NCI-H82 treated with DMSO at 0.1 percent for 48 hours (cell line): ENCODE measurements at regions not wholly inside any gene's neighbourhood (a gene's known extent, or its start where the extent isn't known, plus 50 kb on each side); places are given as distances from the start of the nearest gene placed in this dataset.

ENCODE experiments used
- DNase-seq: peaks from one replicate; lab custom pipeline; 2025; ENCODE audit not compliant: unreplicated experiment; lab: John Stamatoyannopoulos, UW

DNA sequence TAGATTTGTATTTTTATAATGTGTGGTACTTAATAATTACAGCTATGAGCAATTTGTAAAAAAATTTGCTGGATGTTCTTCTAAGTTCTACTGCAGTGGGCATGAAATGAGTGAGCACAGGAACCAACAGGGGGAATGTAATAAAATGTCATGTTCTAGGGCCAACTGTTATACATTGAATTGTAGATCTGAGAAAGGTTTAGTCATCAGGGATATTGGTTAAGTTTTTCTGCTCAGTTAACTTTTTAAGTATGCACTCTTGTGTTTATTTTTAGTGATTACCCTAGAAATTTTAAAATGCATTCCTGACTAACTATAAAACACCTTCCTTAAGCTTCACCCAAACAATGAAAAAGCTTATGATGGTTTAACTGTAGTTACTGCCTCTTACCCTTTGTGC, 101.8 kb downstream of the CAND1 start:
- DNase-seq = no peak

DNA sequence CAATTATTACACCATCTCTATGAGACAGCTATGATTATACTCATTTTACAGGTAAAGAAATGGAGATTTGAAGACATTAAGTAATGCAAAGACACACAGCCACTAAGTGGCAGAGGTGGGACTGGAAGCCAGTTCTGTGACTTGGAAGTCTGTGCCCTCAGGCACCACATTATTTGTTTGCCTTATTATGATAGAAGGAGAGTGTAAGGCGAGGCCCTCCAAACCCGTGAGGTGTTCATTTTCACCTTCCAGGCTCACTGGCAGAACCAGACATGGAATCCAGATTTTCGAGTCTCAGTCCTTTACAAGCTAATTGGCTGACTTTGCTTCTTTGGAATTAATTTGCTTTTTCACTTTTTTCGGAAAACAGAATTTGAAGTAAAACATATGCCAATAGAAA, 107.9 kb downstream of the CAND1 start:
- no peak for DNase-seq

DNA sequence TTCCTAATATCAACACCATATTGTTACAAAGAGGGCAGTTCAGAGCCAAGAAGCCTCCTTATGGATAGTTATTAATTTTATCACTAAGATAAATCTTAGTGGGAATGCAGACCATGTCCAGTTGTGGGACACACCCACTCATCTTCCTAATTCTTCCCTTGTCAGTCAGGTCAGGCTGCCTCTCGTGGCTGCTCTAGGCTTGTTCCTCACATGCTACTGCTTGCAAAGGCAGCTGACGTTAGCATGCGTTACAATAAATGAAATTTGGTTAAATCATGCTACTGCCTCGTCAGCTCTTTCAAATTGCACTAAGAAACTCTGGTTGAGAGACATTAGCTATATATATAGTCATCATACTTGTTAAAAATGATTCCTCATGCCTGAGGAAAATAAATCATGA, 108.4 kb downstream of the CAND1 start:
- DNase-seq = no peak

DNA sequence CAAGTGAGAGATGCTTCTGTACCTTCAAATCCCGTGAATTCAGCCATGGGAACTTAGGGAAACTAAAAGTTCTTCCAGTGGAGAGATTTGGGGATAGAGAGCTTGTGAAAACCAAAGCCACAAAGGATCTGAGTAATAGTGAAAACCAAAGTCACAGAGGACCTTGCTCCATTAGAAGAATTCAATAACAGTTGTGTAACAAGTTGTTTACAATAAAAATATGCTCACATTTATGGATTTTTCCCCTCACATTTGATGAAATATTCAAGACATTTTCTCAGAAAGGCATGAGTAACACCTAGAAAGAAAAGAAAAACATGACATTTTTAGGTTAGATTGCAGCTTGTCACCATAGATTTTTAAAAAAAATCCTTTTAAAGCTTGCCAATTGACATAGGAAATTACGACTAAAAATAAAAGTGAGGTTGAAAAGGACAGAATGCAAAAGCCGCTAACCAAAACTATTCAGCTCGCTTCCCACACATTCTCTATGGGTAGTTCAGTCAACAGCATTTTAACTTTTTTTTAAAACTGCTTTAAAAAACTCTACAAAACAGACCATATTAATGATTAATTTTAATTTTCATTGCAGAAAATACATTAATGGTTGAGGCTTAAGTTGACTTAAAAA, 113.2 kb downstream of the CAND1 start:
- DNase-seq = no peak

DNA sequence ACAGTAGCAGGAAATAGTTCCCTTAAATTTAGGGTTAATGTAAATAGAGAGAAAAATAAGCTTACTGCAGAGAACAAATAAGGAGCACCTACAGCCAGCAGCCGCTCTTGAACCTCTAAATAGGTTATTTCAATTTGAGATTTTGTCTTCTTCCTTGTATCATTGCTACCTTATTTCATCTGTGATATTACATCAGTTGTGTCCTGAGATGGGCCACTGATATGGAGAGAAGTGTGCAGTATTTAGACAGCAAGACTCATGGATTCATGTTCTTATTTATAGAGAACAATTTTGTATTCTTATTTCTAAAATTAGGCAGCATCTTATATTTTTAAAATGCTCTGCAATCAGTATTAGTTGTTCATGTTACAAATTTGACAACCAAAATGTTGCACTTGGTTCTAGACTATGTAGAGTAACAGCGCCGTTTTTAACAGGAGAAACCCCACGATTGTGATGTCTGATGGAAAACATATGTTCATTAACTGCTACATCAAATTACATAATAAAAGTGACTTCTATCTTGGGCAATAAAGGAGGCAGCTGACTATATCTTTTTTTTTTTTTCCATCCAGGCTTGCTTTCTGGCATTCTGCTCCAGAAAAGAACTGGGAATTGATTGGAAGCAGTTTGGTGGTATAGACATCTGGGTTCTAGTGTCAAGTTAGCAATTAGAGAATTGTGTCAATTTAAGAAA, 117.9 kb downstream of the CAND1 start:
- no peak for DNase-seq

DNA sequence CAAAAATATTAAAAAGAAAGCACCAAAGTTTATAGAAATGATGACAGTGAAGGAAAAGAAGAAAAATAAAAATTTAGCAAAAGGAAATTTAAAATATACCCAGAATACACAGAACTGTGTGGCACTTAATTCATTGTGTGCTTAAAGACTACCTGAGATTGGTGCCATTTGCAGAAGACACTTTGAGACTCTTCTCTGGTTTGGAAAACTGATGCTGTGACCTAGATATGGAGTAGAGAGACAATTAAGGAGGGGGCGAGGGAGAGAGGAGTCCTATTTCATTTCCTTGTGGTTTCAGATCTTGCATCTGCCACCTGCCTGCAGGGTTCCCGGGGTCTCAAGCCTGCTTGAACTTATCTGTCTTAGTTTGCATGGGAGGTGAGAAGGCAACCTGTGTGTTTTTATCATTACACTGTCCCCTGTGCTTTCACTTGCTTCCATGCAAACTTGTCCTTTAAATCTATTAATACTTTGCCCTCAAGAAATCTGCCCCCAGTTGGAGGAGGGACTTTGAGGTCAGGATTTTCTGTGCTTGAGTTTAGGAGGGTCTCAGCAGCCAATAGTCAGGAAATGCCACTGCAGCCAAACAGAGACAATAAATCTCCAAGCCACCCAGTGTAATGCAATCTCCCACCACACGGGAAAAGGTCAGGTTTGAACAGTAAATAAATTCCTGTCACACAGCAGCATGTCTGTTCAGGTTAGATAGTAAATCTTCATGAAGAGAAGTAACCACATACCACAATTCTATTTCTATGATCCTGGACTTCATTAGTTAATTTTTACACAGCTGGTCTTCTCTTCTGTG, 119.4 kb downstream of the CAND1 start:
- DNase-seq = peak; percentile 32

DNA sequence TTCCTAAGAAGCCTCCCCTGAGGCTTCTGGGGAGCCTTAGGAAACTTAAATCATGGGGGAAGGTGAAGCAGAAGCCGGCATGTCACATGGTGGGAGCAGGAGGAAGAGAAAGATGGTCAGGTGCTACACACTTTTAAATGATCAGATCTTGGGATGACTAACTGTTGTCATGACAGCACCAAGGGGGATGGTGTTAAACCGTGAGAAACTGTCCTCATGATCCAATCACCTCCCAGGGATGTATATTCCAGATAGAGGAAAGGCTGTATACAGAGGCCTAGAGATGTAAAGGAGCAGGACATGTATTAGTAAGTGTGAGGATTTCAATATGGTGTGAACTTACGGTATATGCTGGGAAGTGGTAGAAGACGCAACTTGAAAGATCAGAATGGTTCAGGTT, 121.1 kb downstream of the CAND1 start:
- DNase-seq = no peak

DNA sequence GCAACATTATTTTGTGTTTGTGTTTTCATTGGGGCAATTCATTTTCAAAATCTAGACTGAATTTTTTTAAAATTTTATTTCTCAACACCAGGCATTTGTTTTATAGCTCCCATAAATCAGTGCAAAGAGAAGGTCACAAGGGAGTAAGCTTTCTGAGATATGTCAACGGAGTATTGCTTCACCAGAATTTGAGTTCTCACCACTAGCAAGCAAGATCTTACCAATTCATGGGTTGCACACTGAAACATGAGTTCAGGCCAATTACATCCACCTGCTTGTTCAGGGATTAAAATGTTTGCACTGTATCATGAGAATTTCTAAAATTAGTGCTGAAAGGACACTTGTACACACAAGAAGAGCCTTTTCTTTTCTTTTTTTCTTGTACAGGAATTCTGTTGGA, 121.9 kb downstream of the CAND1 start:
- DNase-seq = no peak

DNA sequence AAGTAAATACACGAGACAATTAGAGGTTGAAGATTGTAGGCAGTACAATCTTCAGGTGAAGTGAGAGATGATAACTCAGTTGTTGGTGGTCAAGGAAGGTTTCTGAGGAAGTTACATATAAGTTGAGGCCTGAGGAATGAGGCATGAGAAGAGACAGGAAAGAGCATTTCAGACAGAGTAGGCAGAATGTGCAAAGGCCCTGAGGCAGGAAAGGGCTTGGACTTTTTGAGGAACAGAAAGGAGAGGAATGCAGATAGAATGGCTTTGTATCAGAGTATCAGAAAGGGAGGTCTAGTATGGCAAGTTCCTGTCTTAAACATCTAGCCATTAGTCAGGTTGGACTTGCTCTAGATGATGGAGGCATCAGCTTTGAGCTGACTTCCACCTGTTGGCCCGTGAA, 122.5 kb downstream of the CAND1 start:
- no peak for DNase-seq

DNA sequence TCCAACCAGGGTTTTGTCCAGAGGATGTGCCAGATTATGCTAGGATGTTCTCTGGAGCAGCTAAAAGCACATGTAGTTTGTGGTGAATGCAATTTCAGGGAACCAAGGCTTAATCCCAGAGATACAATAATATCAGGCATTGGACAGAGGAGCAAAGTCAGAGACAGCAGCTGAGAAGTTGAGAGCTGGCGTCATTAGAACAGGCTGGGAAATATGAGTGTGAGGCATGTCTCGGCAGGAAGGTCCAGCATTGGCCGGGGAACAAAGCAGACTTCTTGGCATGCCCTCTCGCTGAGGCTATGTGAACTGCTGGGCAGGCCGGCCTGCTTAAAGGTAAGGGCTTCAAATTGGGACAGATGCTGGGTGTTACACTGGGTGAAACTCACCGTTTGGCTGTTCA, 125.4 kb downstream of the CAND1 start:
- DNase-seq = no peak

DNA sequence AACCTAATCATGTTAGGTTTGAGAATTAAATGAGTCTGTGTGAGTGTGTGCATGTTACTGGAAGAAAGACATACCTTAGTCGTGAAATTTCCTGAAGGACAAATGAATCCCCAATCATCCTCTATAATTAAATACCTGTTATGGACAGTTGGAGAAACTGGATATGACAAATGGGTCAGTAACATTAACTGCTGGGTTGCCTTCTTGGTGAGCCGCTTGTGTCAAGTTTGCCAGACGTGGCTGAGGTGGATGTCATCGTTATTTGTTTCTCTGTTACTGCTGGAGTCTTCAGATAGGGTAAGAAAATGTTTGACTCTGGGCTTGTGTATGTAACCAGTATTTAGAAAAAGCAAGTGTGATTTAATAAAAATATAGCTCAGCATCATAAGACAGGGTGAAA, 131.6 kb downstream of the CAND1 start:
- DNase-seq = no peak

DNA sequence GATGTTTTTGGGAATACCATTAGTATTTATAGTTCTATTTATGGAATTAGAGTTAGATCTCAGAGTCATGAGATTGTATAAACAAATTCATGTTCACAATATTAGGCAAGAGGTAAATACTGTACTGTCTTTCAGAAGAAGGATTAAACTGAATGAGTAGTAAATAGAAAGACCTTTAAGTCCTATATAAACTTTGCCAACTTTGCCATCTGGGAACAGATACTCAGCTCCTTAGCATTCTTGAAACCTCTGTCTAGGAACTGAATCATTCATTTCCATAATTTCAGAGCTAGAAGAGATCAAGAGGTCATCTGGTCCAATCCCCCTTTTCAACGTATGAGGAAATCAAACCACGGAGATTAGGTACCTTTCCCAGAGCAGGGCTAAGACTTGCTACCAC, 141.1 kb downstream of the CAND1 start:
- no peak for DNase-seq

DNA sequence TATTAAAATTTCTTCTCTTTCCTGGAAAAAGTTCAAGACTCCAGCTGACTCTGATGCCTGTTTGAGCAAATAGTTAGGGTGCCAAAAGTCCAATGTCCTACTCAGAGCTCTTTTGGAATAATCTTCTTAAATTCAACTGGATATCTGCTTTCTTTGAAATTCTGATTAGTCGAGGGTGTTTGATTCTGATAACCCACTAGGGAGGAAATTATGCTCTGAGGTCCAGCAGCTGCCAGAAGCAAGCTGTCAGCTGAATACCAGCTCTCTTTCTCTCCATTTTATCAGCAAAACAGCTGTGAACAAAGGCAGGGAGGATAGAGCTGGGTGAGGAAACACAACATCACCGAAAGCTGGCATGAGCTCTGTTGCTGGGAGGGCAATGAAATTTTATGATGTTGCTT, 141.5 kb downstream of the CAND1 start:
- DNase-seq = no peak

DNA sequence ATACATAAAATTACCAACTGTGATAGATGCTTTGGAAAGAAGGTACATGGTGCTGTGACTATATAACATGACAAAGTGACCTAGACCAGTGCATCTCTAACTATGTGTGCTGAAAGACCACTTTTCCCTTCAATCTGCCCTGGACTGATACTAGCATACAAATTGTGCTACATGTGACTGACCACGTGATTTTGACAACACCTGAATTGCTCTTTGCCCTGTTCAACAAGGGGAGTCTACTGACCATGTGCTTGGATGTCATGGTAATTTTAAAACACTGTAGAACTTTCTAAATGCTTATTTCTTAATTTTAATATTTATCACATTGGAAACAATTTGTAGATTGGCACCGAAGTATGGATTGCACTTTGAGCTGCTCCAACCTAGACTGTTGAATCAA, 142.4 kb downstream of the CAND1 start:
- DNase-seq = no peak

DNA sequence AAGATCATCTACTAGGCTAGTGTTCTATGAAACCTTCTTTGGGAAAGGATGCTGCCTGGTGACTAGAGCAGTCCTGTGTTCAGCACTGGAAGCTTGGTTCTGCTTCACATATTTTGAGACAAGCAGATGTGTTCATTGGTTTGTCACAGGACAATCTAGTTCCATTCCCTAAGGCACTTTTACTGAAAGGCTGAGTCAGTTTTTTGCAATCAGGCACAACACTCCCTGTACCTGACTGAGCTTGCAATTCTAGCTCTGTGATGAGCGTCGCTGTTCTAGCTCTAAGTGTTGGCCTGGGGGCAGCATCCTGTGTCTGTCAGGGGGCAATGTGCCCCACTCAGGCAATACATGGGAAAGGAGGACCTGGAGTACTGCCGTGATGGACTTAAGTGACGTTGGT, 144.4 kb downstream of the CAND1 start:
- no peak for DNase-seq

DNA sequence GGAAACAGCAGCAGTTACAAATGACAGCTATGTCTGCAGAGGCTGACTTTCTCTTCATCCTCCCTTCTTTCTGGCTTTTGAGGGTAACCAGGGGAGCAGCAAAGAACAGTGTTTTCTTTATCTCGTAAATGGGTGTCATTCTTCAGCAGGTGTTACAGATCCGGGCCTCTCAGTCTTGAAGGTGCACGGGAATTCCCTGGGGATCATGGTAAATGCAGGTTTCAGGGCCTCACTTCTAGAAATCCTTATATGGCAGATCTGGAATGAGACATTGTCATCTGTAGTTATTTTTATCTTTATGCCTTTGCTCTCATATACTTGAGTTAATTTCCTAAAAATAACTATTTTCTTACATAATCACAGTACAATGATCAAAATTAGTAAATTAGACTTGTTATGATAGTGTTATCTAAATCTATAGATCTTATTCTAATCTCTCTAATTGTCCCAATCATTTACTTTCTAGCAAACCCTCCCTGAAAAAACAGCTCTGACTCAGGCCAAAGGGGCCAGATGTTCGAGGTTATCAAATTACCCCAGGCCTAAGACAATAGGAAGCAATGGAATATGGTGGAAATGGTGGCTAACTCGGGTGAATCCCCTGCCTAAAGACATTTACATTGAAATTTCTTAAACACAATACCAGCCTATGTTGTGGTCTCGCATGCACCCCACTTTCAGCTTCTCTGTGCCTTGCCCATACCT, 145.0 kb downstream of the CAND1 start:
- DNase-seq = no peak

DNA sequence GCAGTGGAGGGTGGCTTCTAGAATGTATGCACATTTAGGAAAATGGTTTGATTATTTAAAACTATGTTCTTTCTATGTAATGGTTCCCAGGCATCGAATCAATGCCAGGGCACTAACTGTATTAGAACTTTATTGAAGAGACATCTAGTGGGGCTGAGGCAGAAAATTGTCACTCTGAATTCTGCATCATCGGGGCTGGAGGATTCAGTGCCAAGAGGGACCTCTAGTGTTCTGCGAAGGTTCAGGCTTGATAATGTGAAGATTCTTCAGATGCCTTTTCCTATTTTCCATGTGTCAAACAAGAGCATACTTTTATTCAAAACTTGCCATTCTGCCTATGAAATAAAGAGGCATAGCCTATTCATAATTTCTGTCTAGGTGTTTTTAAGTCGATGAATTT, 146.3 kb downstream of the CAND1 start:
- DNase-seq = peak; percentile 38

DNA sequence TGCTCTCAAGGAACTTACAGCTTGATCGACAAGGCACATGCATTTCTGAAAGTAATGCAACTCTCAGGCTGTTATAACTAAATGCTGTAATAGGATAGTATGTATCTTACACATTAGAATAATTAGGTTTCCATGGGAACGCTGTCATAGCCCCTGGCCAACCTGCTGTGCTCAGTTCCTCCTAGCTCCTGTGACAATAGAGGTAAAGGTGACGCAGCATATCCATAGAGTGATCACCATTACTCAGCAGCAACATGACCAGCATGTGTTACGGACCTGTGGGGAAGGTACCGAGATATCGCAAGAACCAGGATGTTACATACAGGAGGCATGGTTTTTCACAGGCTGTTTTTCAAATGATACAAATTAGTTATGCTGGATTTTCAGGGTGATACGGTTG, 150.7 kb downstream of the CAND1 start:
- no peak for DNase-seq

DNA sequence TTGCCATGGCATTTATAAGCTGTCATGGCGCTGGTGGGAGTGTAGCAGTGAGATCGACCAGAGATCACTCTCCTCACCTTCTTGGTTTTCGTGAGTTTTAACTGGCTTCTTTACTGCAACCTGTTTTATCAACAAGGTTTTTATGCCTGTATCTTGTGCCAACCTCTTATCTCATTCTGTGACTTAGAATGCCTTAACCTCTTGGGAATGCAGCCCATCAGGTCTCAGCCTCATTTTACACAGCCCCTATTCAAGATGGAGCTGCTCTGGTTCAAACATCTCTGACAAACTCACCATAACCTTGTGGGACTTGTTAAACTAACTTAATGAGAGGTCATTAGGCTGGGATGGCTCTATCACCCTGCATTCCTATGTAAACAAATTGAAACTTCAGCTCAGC, 151.3 kb downstream of the CAND1 start:
- no peak for DNase-seq

DNA sequence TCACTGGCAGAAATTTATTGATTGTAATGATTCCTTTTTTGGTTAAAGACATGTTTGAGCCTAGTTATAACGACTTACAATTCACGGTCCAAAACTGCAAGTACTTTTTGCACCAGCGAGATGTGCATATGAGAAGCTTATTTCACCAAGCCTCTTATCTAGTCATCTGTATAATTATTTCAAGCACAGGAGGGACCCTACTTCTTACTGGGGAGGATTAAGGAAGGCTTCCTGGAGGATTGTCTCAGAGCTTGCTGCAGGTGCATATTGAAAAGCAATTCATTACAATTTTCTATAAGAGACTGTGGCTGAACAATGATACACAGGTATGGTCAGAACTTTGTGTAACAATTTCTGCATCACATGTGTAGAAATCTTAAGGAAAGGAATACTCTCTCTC, 152.9 kb downstream of the CAND1 start:
- DNase-seq = peak; percentile 46

DNA sequence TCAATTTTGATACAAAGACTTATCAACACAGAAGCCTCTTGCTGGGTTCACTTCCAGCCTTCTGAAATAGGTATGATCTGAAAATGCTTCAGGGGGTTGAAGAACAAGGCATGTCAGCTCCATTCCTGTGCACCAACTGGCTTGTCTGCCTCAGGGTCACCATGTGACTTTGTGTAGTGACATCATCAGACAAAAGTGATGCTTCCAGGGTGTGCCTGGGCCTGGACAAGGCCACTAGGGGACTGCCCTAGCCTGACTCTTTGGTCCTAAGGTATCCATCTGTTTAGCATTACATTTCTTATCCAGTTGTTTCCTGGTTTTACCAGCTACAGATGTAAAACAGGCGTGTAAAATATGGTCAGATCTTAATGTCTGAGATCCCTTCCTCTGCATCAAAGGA, 155.6 kb downstream of the CAND1 start:
- DNase-seq = no peak

DNA sequence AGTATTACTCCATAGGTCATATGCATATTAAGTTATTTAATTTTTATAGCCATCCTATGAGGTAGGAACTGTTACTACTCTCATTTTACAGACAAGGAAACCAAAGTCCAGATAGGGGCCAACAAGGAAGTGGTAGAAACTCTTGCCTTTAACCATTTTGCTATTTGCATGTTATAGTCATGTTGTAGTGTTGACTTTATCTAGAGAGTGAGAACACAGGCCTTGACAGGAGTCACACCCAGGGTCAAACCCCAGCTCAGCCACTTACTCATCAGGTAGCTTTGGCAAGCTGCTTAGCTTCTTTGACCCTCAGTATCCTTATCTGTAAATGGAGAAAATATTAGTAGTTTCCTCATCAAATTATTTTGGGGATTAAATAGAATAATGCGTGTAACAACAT, 156.2 kb downstream of the CAND1 start:
- DNase-seq = no peak
